IPS-18c (cell line): ENCODE measurements at regions not wholly inside any gene's neighbourhood (a gene's known extent, or its start where the extent isn't known, plus 50 kb on each side); places are given as distances from the start of the nearest gene placed in this dataset.

Experiments
- H3K4me3 ChIP-seq: 2 replicates; pipeline ENCODE4 v1.7.0; 2013; ENCODE audit warnings: low read depth, mild to moderate bottlenecking, low read length, moderate library complexity; ENCODE audit not compliant: insufficient read depth
- H3K9me3 ChIP-seq: one replicate; pipeline ENCODE4 v1.6.1; 2013; ENCODE audit warnings: mild to moderate bottlenecking, low read length, moderate library complexity; ENCODE audit not compliant: control insufficient read depth, insufficient read depth

- Histone ChIP-seq H3K9me3 (no peaks in the 10 kb centered on the region), H3K4me3 (no peak overlapping the region)
Measured at GRCh38 chr13:107441279-107441678, 774.1 kb downstream of the LIG4 start.

- no peak overlapping the region for H3K4me3 ChIP-seq
- H3K9me3 ChIP-seq = no peaks in the 10 kb centered on the region
Measured at GRCh38 chr13:107438251-107438650, 777.1 kb downstream of the LIG4 start.

GRCh38 chr13:107434347-107434746, 781.0 kb downstream of the LIG4 start:
- Histone ChIP-seq H3K9me3 (no peaks in the 10 kb centered on the region), H3K4me3 (no peak overlapping the region)

- H3K9me3 ChIP-seq = no peaks in the 10 kb centered on the region
Measured at GRCh38 chr13:107427536-107427935, 787.8 kb downstream of the LIG4 start.

GRCh38 chr13:107422421-107422820, 792.9 kb downstream of the LIG4 start:
- Histone ChIP-seq H3K4me3 (no peak overlapping the region), H3K9me3 (no peaks in the 10 kb centered on the region)

More at GRCh38 chr13:107427536-107427935, 787.8 kb downstream of the LIG4 start:
- H3K4me3 ChIP-seq = no peak overlapping the region

- H3K4me3 ChIP-seq = no peak overlapping the region
- H3K9me3 ChIP-seq = no peaks in the 10 kb centered on the region
Measured at GRCh38 chr13:107421951-107422350, 793.4 kb downstream of the LIG4 start.

GRCh38 chr13:107421028-107421427, 794.3 kb downstream of the LIG4 start:
- no peak overlapping the region for H3K4me3 ChIP-seq

GRCh38 chr13:107413005-107413404, 802.3 kb downstream of the LIG4 start:
- no peak overlapping the region for H3K4me3 ChIP-seq
- no peaks in the 10 kb centered on the region for H3K9me3 ChIP-seq

More at GRCh38 chr13:107421028-107421427, 794.3 kb downstream of the LIG4 start:
- no peaks in the 10 kb centered on the region for H3K9me3 ChIP-seq

GRCh38 chr13:107407074-107407473, 808.3 kb downstream of the LIG4 start:
- H3K9me3 ChIP-seq = no peaks in the 10 kb centered on the region
- no peak overlapping the region for H3K4me3 ChIP-seq

GRCh38 chr13:107395927-107396662, 819.2 kb downstream of the LIG4 start:
- Histone ChIP-seq H3K4me3 (no peak overlapping the region), H3K9me3 (no peaks in the 10 kb centered on the region)

- Histone ChIP-seq H3K9me3 (no peaks in the 10 kb centered on the region), H3K4me3 (no peak overlapping the region)
Measured at GRCh38 chr13:107392205-107392604, 823.1 kb downstream of the LIG4 start.

GRCh38 chr13:107387525-107387924, 819.6 kb upstream of the ARGLU1 start:
- H3K4me3 ChIP-seq = no peak overlapping the region
- H3K9me3 ChIP-seq = no peaks in the 10 kb centered on the region

GRCh38 chr13:107379407-107380155, 811.6 kb upstream of the ARGLU1 start:
- Histone ChIP-seq H3K9me3 (no peaks in the 10 kb centered on the region), H3K4me3 (no peak overlapping the region)

- H3K4me3 ChIP-seq = no peak overlapping the region
- H3K9me3 ChIP-seq = no peaks in the 10 kb centered on the region
Measured at GRCh38 chr13:107376341-107377125, 808.6 kb upstream of the ARGLU1 start.

GRCh38 chr13:107375701-107376340, 807.9 kb upstream of the ARGLU1 start:
- H3K9me3 ChIP-seq = no peaks in the 10 kb centered on the region
- H3K4me3 ChIP-seq = no peak overlapping the region

- H3K4me3 ChIP-seq = no peak overlapping the region
- no peaks in the 10 kb centered on the region for H3K9me3 ChIP-seq
Measured at GRCh38 chr13:107374038-107374437, 806.1 kb upstream of the ARGLU1 start.

- no peaks in the 10 kb centered on the region for H3K9me3 ChIP-seq
- no peak overlapping the region for H3K4me3 ChIP-seq
Measured at GRCh38 chr13:107373551-107373950, 805.6 kb upstream of the ARGLU1 start.
